ENCODE measurements at regions not wholly inside any gene's neighbourhood (a gene's known extent, or its start where the extent isn't known, plus 50 kb on each side); places are given as distances from the start of the nearest gene placed in this dataset.

- no peak overlapping the region for H3K9ac ChIP-seq (ENCODE audit: low read depth, low read length)
Observed at GRCh38 chr6:78605909-78606446, 261.4 kb upstream of the IRAK1BP1 start.

GRCh38 chr6:78607189-78607588 lies 260.2 kb upstream of the IRAK1BP1 start:
- no peaks in the 10 kb centered on the region for H4K20me1 ChIP-seq (ENCODE audit: insufficient read depth, low read length)
- no peak overlapping the region for H2AFZ ChIP-seq (ENCODE audit: low read depth, low read length)
- no peak overlapping the region for H3K4me2 ChIP-seq (ENCODE audit: insufficient read depth, low read length)
- no peaks in the 10 kb centered on the region for H3K9me3 ChIP-seq (ENCODE audit: insufficient read depth, low read length, severe bottlenecking)
- H3K27ac ChIP-seq (ENCODE audit: low read length): no peak overlapping the region
- ATAC-seq (ENCODE audit: insufficient read depth, low read depth) (no peak), DNase-seq (no peak)
- no peak for TF ChIP-seq EZH2 (IDR thresholded peaks at IDR 0.05; ENCODE audit: borderline replicate concordance, low read depth, low read length, severe bottlenecking)
- no peak for TF ChIP-seq CTCF (IDR thresholded peaks at IDR 0.05; ENCODE audit: borderline replicate concordance, extremely low read depth, low read length, poor library complexity, severe bottlenecking)
- no peak overlapping the region for H3K9ac ChIP-seq (ENCODE audit: low read depth, low read length)
- no peak overlapping the region for H3K4me3 ChIP-seq (ENCODE audit: low read depth in 1 of 2, low read length in 2 of 2)
- no peaks in the 10 kb centered on the region for H3K36me3 ChIP-seq (ENCODE audit: insufficient read depth, low read length)
- no peaks in the 10 kb centered on the region for H3K79me2 ChIP-seq (ENCODE audit: insufficient read depth, low read length)
- H3K27me3 ChIP-seq (ENCODE audit: insufficient read depth, low read length, poor library complexity): no peaks in the 10 kb centered on the region
- H3K4me1 ChIP-seq (ENCODE audit: insufficient read depth, low read length): no peaks in the 10 kb centered on the region

More at GRCh38 chr6:78605909-78606446, 261.4 kb upstream of the IRAK1BP1 start:
- Histone ChIP-seq H3K4me1 (ENCODE audit: insufficient read depth, low read length) (no peaks in the 10 kb centered on the region), H3K4me3 (ENCODE audit: low read depth in 1 of 2, low read length in 2 of 2) (no peak overlapping the region), H3K27me3 (ENCODE audit: insufficient read depth, low read length, poor library complexity) (no peaks in the 10 kb centered on the region), H2AFZ (ENCODE audit: low read depth, low read length) (no peak overlapping the region), H3K36me3 (ENCODE audit: insufficient read depth, low read length) (no peaks in the 10 kb centered on the region), H3K27ac (ENCODE audit: low read length) (no peak overlapping the region), H3K9me3 (ENCODE audit: insufficient read depth, low read length, severe bottlenecking) (no peaks in the 10 kb centered on the region), H4K20me1 (ENCODE audit: insufficient read depth, low read length) (no peaks in the 10 kb centered on the region), H3K4me2 (ENCODE audit: insufficient read depth, low read length) (no peak overlapping the region), H3K79me2 (ENCODE audit: insufficient read depth, low read length) (no peaks in the 10 kb centered on the region)
- TF ChIP-seq CTCF (IDR thresholded peaks at IDR 0.05; ENCODE audit: borderline replicate concordance, extremely low read depth, low read length, poor library complexity, severe bottlenecking): no peak
- no peak for TF ChIP-seq EZH2 (IDR thresholded peaks at IDR 0.05; ENCODE audit: borderline replicate concordance, low read depth, low read length, severe bottlenecking)
- no peak for DNase-seq
- ATAC-seq (ENCODE audit: insufficient read depth, low read depth): no peak

- H3K4me1 ChIP-seq (ENCODE audit: insufficient read depth, low read length): no peaks in the 10 kb centered on the region
- H2AFZ ChIP-seq (ENCODE audit: low read depth, low read length): no peak overlapping the region
- no peak overlapping the region for H3K9ac ChIP-seq (ENCODE audit: low read depth, low read length)
Observed at GRCh38 chr6:78611102-78611620, 256.2 kb upstream of the IRAK1BP1 start.

More at GRCh38 chr6:78611102-78611620, 256.2 kb upstream of the IRAK1BP1 start:
- ATAC-seq (ENCODE audit: insufficient read depth, low read depth) (no peak), DNase-seq (no peak)
- H3K27ac ChIP-seq (ENCODE audit: low read length): no peak overlapping the region
- H3K79me2 ChIP-seq (ENCODE audit: insufficient read depth, low read length): no peaks in the 10 kb centered on the region
- no peaks in the 10 kb centered on the region for H4K20me1 ChIP-seq (ENCODE audit: insufficient read depth, low read length)
- no peaks in the 10 kb centered on the region for H3K36me3 ChIP-seq (ENCODE audit: insufficient read depth, low read length)
- no peak overlapping the region for H3K4me2 ChIP-seq (ENCODE audit: insufficient read depth, low read length)
- H3K27me3 ChIP-seq (ENCODE audit: insufficient read depth, low read length, poor library complexity): no peaks in the 10 kb centered on the region
- no peaks in the 10 kb centered on the region for H3K9me3 ChIP-seq (ENCODE audit: insufficient read depth, low read length, severe bottlenecking)
- TF ChIP-seq EZH2 (IDR thresholded peaks at IDR 0.05; ENCODE audit: borderline replicate concordance, low read depth, low read length, severe bottlenecking): no peak
- TF ChIP-seq CTCF (IDR thresholded peaks at IDR 0.05; ENCODE audit: borderline replicate concordance, extremely low read depth, low read length, poor library complexity, severe bottlenecking): no peak
- H3K4me3 ChIP-seq (ENCODE audit: low read depth in 1 of 2, low read length in 2 of 2): no peak overlapping the region

Data from DND-41 (cell line).